ENCODE measurements at regions not wholly inside any gene's neighbourhood (a gene's known extent, or its start where the extent isn't known, plus 50 kb on each side); places are given as distances from the start of the nearest gene placed in this dataset.

GRCh38 chr2:156042895-156043294 lies 289.6 kb downstream of the NR4A2 start:
- Histone ChIP-seq H3K9ac (ENCODE audit: low read depth, low read length) (no peak overlapping the region), H3K4me3 (ENCODE audit: low read length) (no peak overlapping the region), H3K4me1 (ENCODE audit: insufficient read depth, low read length) (peaks cover 12% of the 10 kb centered on the region; the same call in 1 of the 2 replicates), H3K9me3 (ENCODE audit: insufficient read depth, low read depth, low read length) (no peaks in the 10 kb centered on the region), H3K27ac (ENCODE audit: low read depth, low read length) (no peak overlapping the region), H3K36me3 (ENCODE audit: insufficient read depth, low read length) (no peaks in the 10 kb centered on the region), H3K27me3 (ENCODE audit: insufficient read depth, low read length) (no peaks in the 10 kb centered on the region)

GRCh38 chr2:156038021-156038420 lies 294.5 kb downstream of the NR4A2 start:
- no peaks in the 10 kb centered on the region for H3K36me3 ChIP-seq (ENCODE audit: insufficient read depth, low read length)

GRCh38 chr2:156037482-156037881 lies 295.0 kb downstream of the NR4A2 start:
- Histone ChIP-seq H3K27ac (ENCODE audit: low read depth, low read length) (no peak overlapping the region), H3K27me3 (ENCODE audit: insufficient read depth, low read length) (no peaks in the 10 kb centered on the region), H3K4me1 (ENCODE audit: insufficient read depth, low read length) (peaks cover 7% of the 10 kb centered on the region; the same call in 1 of the 2 replicates), H3K36me3 (ENCODE audit: insufficient read depth, low read length) (no peaks in the 10 kb centered on the region), H3K4me3 (ENCODE audit: low read length) (no peak overlapping the region), H3K9me3 (ENCODE audit: insufficient read depth, low read depth, low read length) (no peaks in the 10 kb centered on the region), H3K9ac (ENCODE audit: low read depth, low read length) (no peak overlapping the region)
- 100% methylated on average over 1 of the region's 1 CpG for WGBS

More at GRCh38 chr2:156038021-156038420, 294.5 kb downstream of the NR4A2 start:
- Histone ChIP-seq H3K4me3 (ENCODE audit: low read length) (no peak overlapping the region), H3K9ac (ENCODE audit: low read depth, low read length) (no peak overlapping the region), H3K9me3 (ENCODE audit: insufficient read depth, low read depth, low read length) (no peaks in the 10 kb centered on the region), H3K27me3 (ENCODE audit: insufficient read depth, low read length) (no peaks in the 10 kb centered on the region), H3K27ac (ENCODE audit: low read depth, low read length) (no peak overlapping the region), H3K4me1 (ENCODE audit: insufficient read depth, low read length) (peaks cover 6% of the 10 kb centered on the region; the same call in 1 of the 2 replicates)
- WGBS: 94% methylated on average over 1 of the region's 1 CpG

GRCh38 chr2:156031121-156031520 lies 301.4 kb downstream of the NR4A2 start:
- Histone ChIP-seq H3K27me3 (ENCODE audit: insufficient read depth, low read length) (no peaks in the 10 kb centered on the region), H3K9me3 (ENCODE audit: insufficient read depth, low read depth, low read length) (no peaks in the 10 kb centered on the region), H3K9ac (ENCODE audit: low read depth, low read length) (no peak overlapping the region), H3K4me1 (ENCODE audit: insufficient read depth, low read length) (0 out of 2 replicates have a peak, but pooled peaks cover 2% of the 10 kb centered on the region), H3K27ac (ENCODE audit: low read depth, low read length) (no peak overlapping the region), H3K36me3 (ENCODE audit: insufficient read depth, low read length) (no peaks in the 10 kb centered on the region), H3K4me3 (ENCODE audit: low read length) (no peak overlapping the region)
- WGBS: 100% methylated on average over 1 of the region's 3 CpGs

GRCh38 chr2:156023229-156023869 lies 309.2 kb downstream of the NR4A2 start:
- Histone ChIP-seq H3K36me3 (ENCODE audit: insufficient read depth, low read length) (no peaks in the 10 kb centered on the region), H3K4me1 (ENCODE audit: insufficient read depth, low read length) (peaks cover 17% of the 10 kb centered on the region; the same call in 1 of the 2 replicates), H3K9ac (ENCODE audit: low read depth, low read length) (no peak overlapping the region), H3K9me3 (ENCODE audit: insufficient read depth, low read depth, low read length) (no peaks in the 10 kb centered on the region), H3K4me3 (ENCODE audit: low read length) (no peak overlapping the region), H3K27me3 (ENCODE audit: insufficient read depth, low read length) (no peaks in the 10 kb centered on the region), H3K27ac (ENCODE audit: low read depth, low read length) (no peak overlapping the region)
- WGBS: 89% methylated on average over 2 of the region's 2 CpGs

- H3K9me3 ChIP-seq (ENCODE audit: insufficient read depth, low read depth, low read length): no peaks in the 10 kb centered on the region
- H3K36me3 ChIP-seq (ENCODE audit: insufficient read depth, low read length): no peaks in the 10 kb centered on the region
- peaks cover 17% of the 10 kb centered on the region; the same call in 1 of the 2 replicates for H3K4me1 ChIP-seq (ENCODE audit: insufficient read depth, low read length)
- WGBS: 61% methylated on average over 2 of the region's 3 CpGs
- no peaks in the 10 kb centered on the region for H3K27me3 ChIP-seq (ENCODE audit: insufficient read depth, low read length)
- no peak overlapping the region; the same call in 1 of the 2 replicates for H3K4me3 ChIP-seq (ENCODE audit: low read length)
- no peak overlapping the region for H3K9ac ChIP-seq (ENCODE audit: low read depth, low read length)
- H3K27ac ChIP-seq (ENCODE audit: low read depth, low read length): peak overlapping the region; percentile 29; the same call in 1 of the 2 replicates
These were observed 311.1 kb downstream of the NR4A2 start for GRCh38 chr2:156021146-156022040.

- Histone ChIP-seq H3K4me1 (ENCODE audit: insufficient read depth, low read length) (peaks cover 17% of the 10 kb centered on the region; the same call in 1 of the 2 replicates), H3K9ac (ENCODE audit: low read depth, low read length) (no peak overlapping the region), H3K36me3 (ENCODE audit: insufficient read depth, low read length) (no peaks in the 10 kb centered on the region), H3K9me3 (ENCODE audit: insufficient read depth, low read depth, low read length) (no peaks in the 10 kb centered on the region), H3K4me3 (ENCODE audit: low read length) (no peak overlapping the region), H3K27ac (ENCODE audit: low read depth, low read length) (no peak overlapping the region), H3K27me3 (ENCODE audit: insufficient read depth, low read length) (no peaks in the 10 kb centered on the region)
- no CpG with 5 or more reads among the region's 2 CpGs for whole genome bisulfite sequencing
These were observed 313.2 kb downstream of the NR4A2 start for GRCh38 chr2:156019341-156019740.

GRCh38 chr2:156017341-156017885 lies 315.1 kb downstream of the NR4A2 start:
- Histone ChIP-seq H3K27me3 (ENCODE audit: insufficient read depth, low read length) (no peaks in the 10 kb centered on the region), H3K36me3 (ENCODE audit: insufficient read depth, low read length) (no peaks in the 10 kb centered on the region), H3K9me3 (ENCODE audit: insufficient read depth, low read depth, low read length) (no peaks in the 10 kb centered on the region), H3K4me3 (ENCODE audit: low read length) (no peak overlapping the region), H3K27ac (ENCODE audit: low read depth, low read length) (no peak overlapping the region), H3K4me1 (ENCODE audit: insufficient read depth, low read length) (peaks cover 15% of the 10 kb centered on the region; the same call in 1 of the 2 replicates), H3K9ac (ENCODE audit: low read depth, low read length) (no peak overlapping the region)
- 100% methylated on average over 1 of the region's 1 CpG for WGBS

GRCh38 chr2:156009293-156009692 lies 323.2 kb downstream of the NR4A2 start:
- Histone ChIP-seq H3K36me3 (ENCODE audit: insufficient read depth, low read length) (no peaks in the 10 kb centered on the region), H3K27ac (ENCODE audit: low read depth, low read length) (no peak overlapping the region), H3K27me3 (ENCODE audit: insufficient read depth, low read length) (no peaks in the 10 kb centered on the region), H3K9me3 (ENCODE audit: insufficient read depth, low read depth, low read length) (peaks cover 11% of the 10 kb centered on the region; the same call in 1 of the 2 replicates), H3K9ac (ENCODE audit: low read depth, low read length) (no peak overlapping the region), H3K4me3 (ENCODE audit: low read length) (no peak overlapping the region), H3K4me1 (ENCODE audit: insufficient read depth, low read length) (peaks cover 6% of the 10 kb centered on the region)
- 94% methylated on average over 2 of the region's 2 CpGs for WGBS

- Histone ChIP-seq H3K36me3 (ENCODE audit: insufficient read depth, low read length) (no peaks in the 10 kb centered on the region), H3K4me3 (ENCODE audit: low read length) (no peak overlapping the region), H3K27ac (ENCODE audit: low read depth, low read length) (no peak overlapping the region), H3K9ac (ENCODE audit: low read depth, low read length) (no peak overlapping the region), H3K4me1 (ENCODE audit: insufficient read depth, low read length) (peaks cover 9% of the 10 kb centered on the region), H3K27me3 (ENCODE audit: insufficient read depth, low read length) (no peaks in the 10 kb centered on the region), H3K9me3 (ENCODE audit: insufficient read depth, low read depth, low read length) (peaks cover 11% of the 10 kb centered on the region; the same call in 1 of the 2 replicates)
- WGBS: 92% methylated on average over 17 of the region's 17 CpGs
These were observed 325.6 kb downstream of the NR4A2 start for GRCh38 chr2:156006721-156007618.

Measured in HUES64 (cell line).